Suppressor macrophage treated with lipopolysaccharide for 4 hours (primary cell): ENCODE measurements at regions not wholly inside any gene's neighbourhood (a gene's known extent, or its start where the extent isn't known, plus 50 kb on each side); places are given as distances from the start of the nearest gene placed in this dataset.

Source experiments
- DNase-seq: peaks from one replicate; pipeline ENCODE4 v3.0.0-alpha.2; 2020

GRCh38 chr22:44549701-44550100 lies 51.7 kb upstream of the RTL6 start:
- DNase-seq = no peak

- no peak for DNase-seq
These were observed 50.9 kb upstream of the RTL6 start for GRCh38 chr22:44548981-44549380.
